Karpas-422 (cell line): ENCODE measurements at regions not wholly inside any gene's neighbourhood (a gene's known extent, or its start where the extent isn't known, plus 50 kb on each side); places are given as distances from the start of the nearest gene placed in this dataset.

ENCODE experiments used
- DNase-seq: peaks from one replicate; pipeline ENCODE4 v3.0.0-alpha.2; 2015
- H2AFZ ChIP-seq: fragments of 200-600 bp; sonication (generic); 2 replicates; pipeline ENCODE4 v1.6.1; 2014; ENCODE audit warnings: antibody characterized with exemption, low read length, mixed read lengths
- H3K27ac ChIP-seq: fragments of 200-600 bp; sonication (generic); 2 replicates; pipeline ENCODE4 v1.5.1; 2014; ENCODE audit warnings: mild to moderate bottlenecking, low read length, moderate library complexity
- H3K27me3 ChIP-seq: fragments of 200-600 bp; sonication (generic); 2 replicates; pipeline ENCODE4 v1.6.1; 2014; ENCODE audit warnings: low read length, mixed read lengths
- H3K36me3 ChIP-seq: fragments of 200-600 bp; sonication (generic); 2 replicates; pipeline ENCODE4 v1.6.1; 2014; ENCODE audit warnings: low read length, mixed read lengths; ENCODE audit not compliant: insufficient read depth
- H3K4me1 ChIP-seq: fragments of 200-600 bp; sonication (generic); 2 replicates; pipeline ENCODE4 v1.6.1; 2014; ENCODE audit warnings: mild to moderate bottlenecking, low read length, mixed read lengths
- H3K4me2 ChIP-seq: fragments of 200-600 bp; sonication (generic); 2 replicates; pipeline ENCODE4 v1.6.1; 2014; ENCODE audit warnings: low read length, low read depth, mild to moderate bottlenecking; ENCODE audit not compliant: poor library complexity, severe bottlenecking
- H3K4me3 ChIP-seq: fragments of 200-600 bp; sonication (generic); 2 replicates; pipeline ENCODE4 v1.5.1; 2014; ENCODE audit warnings: mild to moderate bottlenecking, antibody characterized with exemption, low read length, mixed read lengths
- H3K79me2 ChIP-seq: fragments of 200-600 bp; sonication (generic); 2 replicates; pipeline ENCODE4 v1.6.1; 2014; ENCODE audit warnings: mild to moderate bottlenecking, low read length, mixed read lengths
- H3K9ac ChIP-seq: fragments of 200-600 bp; sonication (generic); 2 replicates; pipeline ENCODE4 v1.6.0; 2014; ENCODE audit warnings: low read length
- H3K9me2 ChIP-seq: fragments of 200-600 bp; sonication (generic), shearing (Covaris generic); replicated peaks from 2 replicates; pipeline ENCODE4 v1.6.0; 2014; ENCODE audit warnings: mild to moderate bottlenecking, low read length, moderate library complexity; ENCODE audit not compliant: insufficient read depth
- H3K9me3 ChIP-seq: fragments of 300-700, 200-600 bp; sonication (generic); 2 replicates; pipeline ENCODE4 v1.6.1; 2014; ENCODE audit warnings: low read length, mixed read lengths
- H4K20me1 ChIP-seq: fragments of 200-600 bp; sonication (generic); 2 replicates; pipeline ENCODE4 v1.6.1; 2014; ENCODE audit warnings: mild to moderate bottlenecking, antibody characterized with exemption, low read length, low read depth; ENCODE audit not compliant: insufficient read depth

DNA sequence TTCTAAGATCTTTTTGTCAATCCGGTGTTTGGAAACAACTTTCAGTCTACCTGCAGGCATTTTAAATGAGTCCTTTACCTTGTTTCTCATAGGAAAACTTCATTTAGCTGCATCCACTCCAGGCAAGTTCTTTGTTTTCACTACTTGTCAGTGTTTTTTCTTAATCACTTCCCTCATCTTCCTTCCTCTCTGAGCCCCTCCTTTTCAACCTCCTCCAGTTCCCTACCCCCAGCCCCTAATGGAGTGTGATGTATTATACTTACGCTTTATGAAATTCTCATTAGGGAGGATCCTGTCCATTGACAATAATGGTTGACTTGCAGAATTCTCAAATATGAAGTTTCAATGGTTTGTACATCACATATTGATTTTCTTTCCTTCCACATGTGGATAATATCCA is 62.5 kb upstream of the BACH1 start:
- Histone ChIP-seq H2AFZ (peak overlapping the region; percentile 41; the same call in 1 of the 2 replicates), H3K27ac (no peak overlapping the region), H3K9me2 (no peaks in the 10 kb centered on the region), H3K4me1 (peaks cover 26% of the 10 kb centered on the region), H3K4me3 (no peak overlapping the region), H3K4me2 (no peak overlapping the region), H3K79me2 (no peaks in the 10 kb centered on the region), H3K9ac (no peak overlapping the region), H3K36me3 (no peaks in the 10 kb centered on the region), H3K27me3 (no peaks in the 10 kb centered on the region), H3K9me3 (no peaks in the 10 kb centered on the region), H4K20me1 (no peaks in the 10 kb centered on the region)
- no peak for DNase-seq

DNA sequence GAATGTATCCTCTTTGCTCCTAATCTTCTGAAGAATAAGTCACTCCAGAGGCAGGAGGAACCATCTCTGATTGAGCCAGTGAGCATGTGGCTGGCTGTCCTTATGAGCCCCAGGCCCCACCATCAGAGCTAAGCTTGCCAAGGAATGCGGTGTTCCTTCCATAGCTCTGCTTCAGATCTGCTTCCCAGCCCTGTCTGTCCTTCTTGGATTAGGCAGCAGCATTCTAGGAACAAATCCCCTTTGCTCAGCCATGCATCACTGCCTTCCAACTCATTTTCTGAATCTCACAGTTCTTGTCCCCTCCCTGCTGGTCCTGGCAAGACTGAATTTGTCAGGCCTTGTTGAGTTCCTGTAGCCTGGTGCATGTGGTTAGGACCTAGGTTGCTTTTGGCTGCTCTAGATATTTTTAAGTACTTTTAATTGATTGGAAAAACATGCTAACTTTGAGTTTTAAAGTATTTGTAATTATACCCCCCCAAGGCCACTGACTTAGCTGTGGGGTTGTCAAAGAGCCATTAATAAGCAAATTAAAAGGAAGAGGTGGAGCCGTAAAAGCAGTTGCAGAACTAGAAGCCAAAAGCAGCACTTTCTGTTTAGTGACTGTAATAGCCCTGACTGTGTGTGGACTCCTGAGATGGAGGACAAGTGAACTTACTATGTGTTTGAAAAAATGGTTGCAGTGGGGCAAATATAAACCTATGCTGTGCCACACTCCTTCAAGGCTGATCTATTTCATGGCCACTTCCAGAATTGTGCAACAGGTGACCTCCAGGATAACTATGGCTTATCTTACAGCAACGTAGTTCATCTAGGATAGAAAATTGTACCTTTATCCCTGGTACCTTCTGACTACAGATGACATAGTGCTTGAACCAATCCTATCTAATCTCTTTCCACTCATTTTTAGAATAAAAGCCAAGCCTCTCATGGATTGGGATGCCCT is 61.3 kb upstream of the BACH1 start:
- no peaks in the 10 kb centered on the region for H3K36me3 ChIP-seq
- H3K4me3 ChIP-seq: no peak overlapping the region
- H3K27ac ChIP-seq: no peak overlapping the region
- H3K9ac ChIP-seq: no peak overlapping the region
- H4K20me1 ChIP-seq: no peaks in the 10 kb centered on the region
- H3K9me3 ChIP-seq: no peaks in the 10 kb centered on the region
- H3K27me3 ChIP-seq: no peaks in the 10 kb centered on the region
- DNase-seq: peak; percentile 50
- H3K79me2 ChIP-seq: no peaks in the 10 kb centered on the region
- peak overlapping the region; percentile 40 for H3K4me2 ChIP-seq
- H3K9me2 ChIP-seq: no peaks in the 10 kb centered on the region
- H3K4me1 ChIP-seq: peaks cover 26% of the 10 kb centered on the region
- H2AFZ ChIP-seq: peak overlapping the region; percentile 77

DNA sequence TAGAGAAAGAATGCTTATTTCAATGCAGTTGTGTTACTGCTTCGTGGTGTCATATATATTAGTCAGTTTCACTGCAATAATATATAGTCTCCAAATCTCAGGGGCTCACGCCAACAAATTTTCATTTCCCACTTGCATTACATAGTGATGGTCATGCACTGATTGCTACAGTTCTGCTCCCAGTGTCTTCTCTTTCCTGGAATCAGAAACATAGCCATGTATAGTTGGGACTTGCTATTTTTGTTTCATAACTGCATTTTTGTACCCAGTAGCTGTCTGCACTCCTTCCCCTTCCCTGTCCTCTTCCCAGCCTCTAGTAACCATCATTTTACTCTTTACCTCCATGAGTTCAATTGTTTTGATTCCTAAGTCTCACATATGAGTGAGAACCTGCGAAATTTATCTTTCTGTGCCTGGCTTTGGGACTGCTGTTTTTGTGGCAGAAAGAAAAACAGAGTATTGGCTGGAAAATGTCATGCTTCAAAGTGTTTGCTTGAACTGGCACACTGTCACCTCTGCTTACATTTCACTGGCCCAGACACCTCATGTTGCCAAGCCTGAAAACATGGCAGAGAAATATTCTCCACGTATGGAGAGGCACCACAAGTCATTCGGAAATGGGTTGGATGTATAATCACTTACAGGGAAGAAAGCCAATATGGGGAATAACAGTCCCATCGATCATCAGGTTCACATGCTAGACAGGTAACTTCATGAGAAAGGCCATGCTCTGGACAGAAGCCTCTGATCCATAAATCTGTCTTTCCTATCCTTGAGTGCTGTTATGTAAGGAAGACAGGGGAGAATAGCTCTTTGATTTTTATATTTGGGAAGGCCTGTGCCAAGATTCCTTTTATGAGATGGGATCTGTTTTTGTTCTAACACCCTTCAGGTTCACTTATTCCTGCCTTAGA is 60.4 kb upstream of the BACH1 start:
- H3K27ac ChIP-seq: no peak overlapping the region
- H3K27me3 ChIP-seq: no peaks in the 10 kb centered on the region
- no peaks in the 10 kb centered on the region for H3K79me2 ChIP-seq
- no peaks in the 10 kb centered on the region for H3K9me2 ChIP-seq
- peaks cover 22% of the 10 kb centered on the region for H3K4me1 ChIP-seq
- no peak overlapping the region for H3K9ac ChIP-seq
- H3K36me3 ChIP-seq: no peaks in the 10 kb centered on the region; the same call in 1 of the 2 replicates
- DNase-seq: no peak
- H3K4me2 ChIP-seq: peak overlapping the region; percentile 40
- peak overlapping the region; percentile 77 for H2AFZ ChIP-seq
- no peaks in the 10 kb centered on the region for H4K20me1 ChIP-seq
- H3K9me3 ChIP-seq: no peaks in the 10 kb centered on the region
- H3K4me3 ChIP-seq: no peak overlapping the region

DNA sequence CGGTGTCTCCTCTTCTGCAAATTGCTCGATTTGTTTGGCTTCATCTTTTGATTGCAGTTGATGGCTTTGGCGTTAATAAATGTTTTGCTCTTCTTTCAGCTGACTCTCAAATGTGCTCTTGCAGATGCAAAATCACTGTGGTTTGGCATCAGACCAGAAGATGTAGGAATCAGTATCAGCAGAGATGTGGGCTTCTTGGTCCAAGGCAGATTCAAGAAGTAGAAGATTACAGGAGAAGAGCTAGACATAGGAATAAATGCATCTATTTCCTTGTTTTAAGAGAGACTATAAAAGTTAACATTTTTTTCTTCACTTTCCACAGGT is 59.8 kb upstream of the BACH1 start:
- Histone ChIP-seq H3K27ac (no peak overlapping the region), H3K36me3 (no peaks in the 10 kb centered on the region; the same call in 1 of the 2 replicates), H3K27me3 (no peaks in the 10 kb centered on the region), H3K4me3 (no peak overlapping the region), H3K4me1 (peaks cover 17% of the 10 kb centered on the region), H4K20me1 (no peaks in the 10 kb centered on the region), H3K9ac (no peak overlapping the region), H3K4me2 (no peak overlapping the region), H2AFZ (no peak overlapping the region), H3K9me3 (no peaks in the 10 kb centered on the region), H3K79me2 (no peaks in the 10 kb centered on the region), H3K9me2 (no peaks in the 10 kb centered on the region)
- DNase-seq: no peak

DNA sequence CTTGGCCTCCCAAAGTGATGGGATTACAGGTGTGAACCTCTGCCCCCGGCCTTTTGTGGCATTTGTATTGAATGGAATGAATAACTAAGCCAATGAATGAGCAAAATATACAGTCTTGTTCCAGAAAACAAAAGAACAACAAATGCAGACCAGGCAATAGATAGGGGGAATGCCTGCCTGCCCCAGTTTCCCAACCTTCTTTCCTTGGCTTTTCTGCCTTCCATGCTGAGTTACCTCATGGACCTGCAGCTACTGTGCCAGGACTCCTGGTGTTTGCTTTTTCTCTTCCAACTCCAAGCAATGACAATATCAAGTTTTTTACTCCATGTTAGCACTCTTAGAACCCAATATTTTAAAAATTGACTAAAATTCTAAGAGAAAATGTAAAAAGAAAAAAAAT is 58.6 kb upstream of the BACH1 start:
- Histone ChIP-seq H3K79me2 (no peaks in the 10 kb centered on the region), H3K27ac (no peak overlapping the region), H3K27me3 (no peaks in the 10 kb centered on the region), H3K9me2 (no peaks in the 10 kb centered on the region), H4K20me1 (no peaks in the 10 kb centered on the region), H3K36me3 (no peaks in the 10 kb centered on the region; the same call in 1 of the 2 replicates), H3K9me3 (no peaks in the 10 kb centered on the region), H3K4me1 (peaks cover 24% of the 10 kb centered on the region), H3K4me2 (no peak overlapping the region), H3K4me3 (no peak overlapping the region), H3K9ac (no peak overlapping the region), H2AFZ (no peak overlapping the region)
- DNase-seq: no peak

DNA sequence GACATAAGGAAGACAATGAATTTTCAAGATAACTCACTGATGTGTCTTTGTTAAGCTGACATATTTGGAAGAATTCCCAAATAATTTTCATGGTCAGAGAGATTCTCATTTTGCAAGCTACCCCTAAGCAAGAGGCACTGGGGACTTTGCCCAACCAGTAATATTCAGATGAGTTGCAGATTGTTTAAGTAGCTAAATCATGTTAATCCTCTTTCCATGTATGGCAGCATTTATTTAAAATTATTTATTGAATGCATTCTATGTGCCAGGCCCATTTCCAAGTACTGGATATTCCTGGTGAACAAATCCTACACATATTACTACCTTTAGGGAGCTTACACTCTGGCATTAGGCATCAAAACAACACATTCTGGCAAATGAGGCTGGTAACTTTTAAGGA is 56.5 kb upstream of the BACH1 start:
- no peaks in the 10 kb centered on the region for H4K20me1 ChIP-seq
- no peak overlapping the region for H3K4me2 ChIP-seq
- H2AFZ ChIP-seq: no peak overlapping the region
- DNase-seq: no peak
- H3K36me3 ChIP-seq: no peaks in the 10 kb centered on the region; the same call in 1 of the 2 replicates
- H3K4me3 ChIP-seq: no peak overlapping the region
- no peak overlapping the region for H3K27ac ChIP-seq
- H3K79me2 ChIP-seq: no peaks in the 10 kb centered on the region
- no peaks in the 10 kb centered on the region for H3K9me2 ChIP-seq
- H3K4me1 ChIP-seq: peaks cover 19% of the 10 kb centered on the region
- no peaks in the 10 kb centered on the region for H3K9me3 ChIP-seq
- H3K27me3 ChIP-seq: no peaks in the 10 kb centered on the region
- H3K9ac ChIP-seq: no peak overlapping the region

DNA sequence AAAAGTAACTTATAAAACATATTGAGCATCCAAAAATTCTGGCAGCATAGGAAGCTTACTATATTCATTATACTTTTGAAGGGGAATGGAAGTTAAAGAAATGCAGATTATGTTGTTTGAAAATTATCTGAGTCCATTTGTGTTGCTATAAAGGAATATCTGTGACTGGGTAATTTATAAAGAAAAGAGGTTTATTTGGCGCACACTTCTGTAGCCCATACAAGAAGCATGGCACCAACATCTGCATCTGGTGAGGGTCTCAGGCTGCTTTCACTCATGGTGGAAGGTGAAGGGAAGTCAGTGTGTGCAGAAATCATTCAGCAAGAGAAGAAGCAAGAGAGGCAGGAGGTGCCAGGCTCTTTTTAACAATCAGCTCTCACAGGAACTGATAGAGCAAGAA is 55.5 kb upstream of the BACH1 start:
- H3K9me2 ChIP-seq: no peaks in the 10 kb centered on the region
- no peak overlapping the region for H3K4me2 ChIP-seq
- no peaks in the 10 kb centered on the region for H3K79me2 ChIP-seq
- H3K4me3 ChIP-seq: no peak overlapping the region
- no peaks in the 10 kb centered on the region; the same call in 1 of the 2 replicates for H3K36me3 ChIP-seq
- H3K9ac ChIP-seq: no peak overlapping the region
- no peaks in the 10 kb centered on the region for H3K27me3 ChIP-seq
- H3K27ac ChIP-seq: no peak overlapping the region
- H3K4me1 ChIP-seq: peaks cover 10% of the 10 kb centered on the region
- no peaks in the 10 kb centered on the region for H4K20me1 ChIP-seq
- no peaks in the 10 kb centered on the region for H3K9me3 ChIP-seq
- DNase-seq: no peak
- 0 out of 2 replicates have a peak overlapping the region, but pooled peaks have one; percentile 2 for H2AFZ ChIP-seq

DNA sequence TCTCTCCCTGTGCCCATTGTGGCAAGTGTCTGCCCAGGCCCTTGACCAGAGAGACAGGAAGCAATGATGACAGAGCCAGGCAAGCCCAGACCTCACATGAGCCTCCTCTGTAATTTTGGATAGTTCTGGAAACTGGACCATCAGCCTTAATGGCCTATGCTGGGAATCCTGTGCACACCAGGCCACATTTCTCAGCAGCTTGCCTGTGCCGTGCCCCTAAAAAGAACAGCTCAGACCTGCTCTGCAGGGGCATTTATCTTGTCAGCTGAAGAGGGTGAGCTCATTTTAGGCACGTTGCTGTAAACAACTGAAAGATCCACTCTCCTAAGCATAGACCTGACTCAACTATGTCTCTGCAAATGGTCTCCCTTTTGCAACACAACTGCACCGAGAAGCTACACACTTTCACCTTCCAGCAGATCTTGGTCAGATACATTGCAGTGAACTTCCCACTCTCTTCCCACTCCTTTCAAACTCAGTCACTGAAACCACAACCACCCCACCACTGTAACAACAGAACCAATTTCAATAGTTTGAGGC is 53.5 kb upstream of the BACH1 start:
- no peak for DNase-seq

More for the DNA sequence above, 53.5 kb upstream of the BACH1 start:
- H3K27me3 ChIP-seq: no peaks in the 10 kb centered on the region
- no peaks in the 10 kb centered on the region for H3K79me2 ChIP-seq
- H2AFZ ChIP-seq: peak overlapping the region; percentile 74
- H3K27ac ChIP-seq: no peak overlapping the region
- H3K4me1 ChIP-seq: peaks cover 10% of the 10 kb centered on the region
- peak overlapping the region; percentile 8 for H3K4me2 ChIP-seq
- H3K4me3 ChIP-seq: no peak overlapping the region
- H3K9me2 ChIP-seq: no peaks in the 10 kb centered on the region
- H3K9me3 ChIP-seq: peaks cover 3% of the 10 kb centered on the region; the same call in 1 of the 2 replicates
- no peaks in the 10 kb centered on the region; the same call in 1 of the 2 replicates for H3K36me3 ChIP-seq
- no peak overlapping the region for H3K9ac ChIP-seq
- H4K20me1 ChIP-seq: no peaks in the 10 kb centered on the region
